Neural progenitor cell (in vitro differentiated cells): ENCODE measurements at regions not wholly inside any gene's neighbourhood (a gene's known extent, or its start where the extent isn't known, plus 50 kb on each side); places are given as distances from the start of the nearest gene placed in this dataset.

Source experiments
- EZH2 ChIP-seq: fragments of 200-600 bp; sonication (generic); IDR thresholded peaks from 2 replicates; pipeline ENCODE4 v1.6.1; 2017; ENCODE audit warnings: antibody characterized with exemption, mild to moderate bottlenecking, moderate library complexity
- EZH2phosphoT487 ChIP-seq: fragments of 200-600 bp; sonication (generic); IDR thresholded peaks from 2 replicates; pipeline ENCODE4 v1.6.1; 2017; ENCODE audit warnings: antibody characterized with exemption
- TF ChIP-seq, protein P1 (sequence below): fragments of 200-600 bp; sonication (generic); IDR thresholded peaks from 2 replicates; pipeline ENCODE4 v1.5.1; 2017; ENCODE audit warnings: antibody characterized with exemption, mild to moderate bottlenecking

DNA sequence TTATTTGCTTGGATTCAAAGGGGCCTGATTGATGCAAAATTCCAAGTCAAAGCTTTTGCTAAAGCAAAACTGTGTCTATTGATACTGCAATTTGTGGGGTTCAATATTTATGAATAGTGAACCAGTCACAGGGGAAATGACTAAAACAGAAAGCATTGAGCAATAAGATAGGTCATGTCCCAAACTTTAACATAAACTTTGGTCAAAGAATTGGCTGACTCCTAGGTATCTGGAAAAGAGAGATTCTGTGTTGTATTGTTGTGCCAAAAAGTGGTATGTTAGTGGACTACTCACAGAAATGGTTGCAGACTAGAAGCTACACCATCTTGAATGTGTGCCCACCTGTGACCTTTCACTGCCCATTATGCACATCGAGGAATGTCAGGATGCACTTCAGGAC lies 585.5 kb upstream of the RGMB start:
- TF ChIP-seq, protein P1, sequence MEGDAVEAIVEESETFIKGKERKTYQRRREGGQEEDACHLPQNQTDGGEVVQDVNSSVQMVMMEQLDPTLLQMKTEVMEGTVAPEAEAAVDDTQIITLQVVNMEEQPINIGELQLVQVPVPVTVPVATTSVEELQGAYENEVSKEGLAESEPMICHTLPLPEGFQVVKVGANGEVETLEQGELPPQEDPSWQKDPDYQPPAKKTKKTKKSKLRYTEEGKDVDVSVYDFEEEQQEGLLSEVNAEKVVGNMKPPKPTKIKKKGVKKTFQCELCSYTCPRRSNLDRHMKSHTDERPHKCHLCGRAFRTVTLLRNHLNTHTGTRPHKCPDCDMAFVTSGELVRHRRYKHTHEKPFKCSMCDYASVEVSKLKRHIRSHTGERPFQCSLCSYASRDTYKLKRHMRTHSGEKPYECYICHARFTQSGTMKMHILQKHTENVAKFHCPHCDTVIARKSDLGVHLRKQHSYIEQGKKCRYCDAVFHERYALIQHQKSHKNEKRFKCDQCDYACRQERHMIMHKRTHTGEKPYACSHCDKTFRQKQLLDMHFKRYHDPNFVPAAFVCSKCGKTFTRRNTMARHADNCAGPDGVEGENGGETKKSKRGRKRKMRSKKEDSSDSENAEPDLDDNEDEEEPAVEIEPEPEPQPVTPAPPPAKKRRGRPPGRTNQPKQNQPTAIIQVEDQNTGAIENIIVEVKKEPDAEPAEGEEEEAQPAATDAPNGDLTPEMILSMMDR = no peak
- no peak for TF ChIP-seq EZH2
- no peak for TF ChIP-seq EZH2phosphoT487
